ENCODE measurements at regions not wholly inside any gene's neighbourhood (a gene's known extent, or its start where the extent isn't known, plus 50 kb on each side); places are given as distances from the start of the nearest gene placed in this dataset.

DNA sequence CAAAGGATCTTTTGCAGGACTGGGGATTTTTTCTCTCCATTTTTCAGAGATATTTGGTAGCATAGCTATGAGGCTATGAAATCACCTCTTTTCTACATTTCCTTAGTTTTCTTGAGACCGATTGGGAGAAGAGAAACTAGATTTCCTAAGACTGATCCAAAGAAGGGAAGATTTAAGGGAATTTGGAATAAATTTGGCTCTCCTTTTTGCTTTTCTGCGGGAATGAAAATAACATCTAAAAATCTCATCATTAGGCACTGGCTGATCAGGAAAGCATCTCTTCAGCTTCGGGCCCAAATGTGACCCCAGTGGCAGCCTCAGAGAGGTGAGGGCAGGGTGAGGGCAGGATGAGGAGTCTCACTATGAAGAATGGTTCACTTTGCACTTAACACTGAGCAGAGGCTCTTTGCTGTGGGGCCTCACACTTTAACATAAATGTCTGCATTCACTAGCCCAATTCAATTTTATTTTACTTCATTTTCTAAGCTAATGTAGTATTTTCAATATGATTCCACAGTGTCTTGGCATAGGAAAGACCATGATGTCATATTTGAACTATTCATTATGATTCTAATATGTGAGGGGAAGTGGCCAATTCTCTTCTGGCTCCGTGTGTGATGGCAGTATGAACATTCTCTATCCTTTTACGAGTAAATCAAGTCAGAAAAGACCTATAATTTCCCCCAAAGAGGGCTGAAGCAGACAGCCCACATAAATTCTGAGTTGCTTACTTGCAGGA lies 193.2 kb downstream of the MEX3B start:
- no peak for TF ChIP-seq CTCF (IDR thresholded peaks at IDR 0.05; ENCODE audit: insufficient read depth, low read length, poor library complexity, severe bottlenecking)
- no peak for DNase-seq (ENCODE audit: extremely low read depth, insufficient read length)
- no peaks in the 10 kb centered on the region; the same call in 1 of the 2 replicates for H3K27me3 ChIP-seq (replicated peaks; ENCODE audit: control insufficient read depth, insufficient read depth, low read length)
- no peak overlapping the region for H3K4me3 ChIP-seq (replicated peaks; ENCODE audit: low read depth, low read length)
- H3K36me3 ChIP-seq (ENCODE audit: control insufficient read depth, insufficient read depth, low read length), result no peaks in the 10 kb centered on the region

DNA sequence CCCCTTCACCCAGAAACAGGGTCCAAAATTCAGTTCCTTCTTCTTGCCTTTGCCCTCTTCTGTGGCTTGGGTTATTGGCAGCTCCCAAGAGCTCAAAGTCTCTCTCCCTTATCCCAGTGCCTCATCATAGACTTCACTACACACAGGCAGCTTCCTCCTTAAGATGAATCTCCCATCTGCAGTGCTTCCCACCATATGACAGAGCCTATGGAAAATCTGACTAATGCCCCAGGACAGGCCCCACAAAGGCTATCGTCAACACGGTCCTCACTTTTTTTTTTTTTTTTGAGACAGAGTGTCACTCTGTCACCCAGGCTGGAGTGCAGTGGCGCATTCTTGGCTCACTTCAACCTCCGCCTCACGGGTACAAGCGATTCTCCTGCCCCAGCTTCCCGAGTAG lies 194.1 kb downstream of the MEX3B start:
- Histone ChIP-seq H3K27me3 (replicated peaks; ENCODE audit: control insufficient read depth, insufficient read depth, low read length) (no peaks in the 10 kb centered on the region; the same call in 1 of the 2 replicates), H3K4me3 (replicated peaks; ENCODE audit: low read depth, low read length) (no peak overlapping the region), H3K36me3 (ENCODE audit: control insufficient read depth, insufficient read depth, low read length) (no peaks in the 10 kb centered on the region)
- TF ChIP-seq CTCF (IDR thresholded peaks at IDR 0.05; ENCODE audit: insufficient read depth, low read length, poor library complexity, severe bottlenecking), result no peak
- no peak for DNase-seq (ENCODE audit: extremely low read depth, insufficient read length)

- no peaks in the 10 kb centered on the region; the same call in 1 of the 2 replicates for H3K27me3 ChIP-seq (replicated peaks; ENCODE audit: control insufficient read depth, insufficient read depth, low read length)
- no peak for TF ChIP-seq CTCF (IDR thresholded peaks at IDR 0.05; ENCODE audit: insufficient read depth, low read length, poor library complexity, severe bottlenecking)
- H3K36me3 ChIP-seq (ENCODE audit: control insufficient read depth, insufficient read depth, low read length), result no peaks in the 10 kb centered on the region
- no peak overlapping the region for H3K4me3 ChIP-seq (replicated peaks; ENCODE audit: low read depth, low read length)
- DNase-seq (ENCODE audit: extremely low read depth, insufficient read length), result no peak
Measured at GRCh38 chr15:81851325-81851724, 194.5 kb downstream of the MEX3B start.

DNA sequence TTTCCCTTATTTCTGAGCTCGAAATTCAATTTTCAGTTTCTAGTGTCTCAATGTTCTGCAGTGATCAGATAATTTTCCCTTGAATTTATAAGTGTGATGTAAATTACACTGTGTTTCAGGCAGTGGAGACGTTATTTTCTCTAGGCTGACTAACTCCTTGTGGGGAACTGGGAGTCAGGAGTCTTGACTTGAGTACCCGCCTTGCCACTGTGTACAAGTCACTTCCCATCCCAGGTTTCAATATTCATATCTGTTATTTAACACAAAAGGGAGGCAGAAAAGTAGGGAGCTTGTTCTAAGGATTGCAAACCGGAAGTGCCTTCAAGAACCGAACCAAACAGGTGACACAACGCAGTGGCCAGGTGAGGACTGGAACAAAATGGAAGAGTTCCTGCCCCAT lies 196.5 kb downstream of the MEX3B start:
- Histone ChIP-seq H3K36me3 (ENCODE audit: control insufficient read depth, insufficient read depth, low read length) (no peaks in the 10 kb centered on the region), H3K4me3 (replicated peaks; ENCODE audit: low read depth, low read length) (no peak overlapping the region), H3K27me3 (replicated peaks; ENCODE audit: control insufficient read depth, insufficient read depth, low read length) (no peaks in the 10 kb centered on the region)
- no peak for DNase-seq (ENCODE audit: extremely low read depth, insufficient read length)
- TF ChIP-seq CTCF (IDR thresholded peaks at IDR 0.05; ENCODE audit: insufficient read depth, low read length, poor library complexity, severe bottlenecking), result no peak

GRCh38 chr15:81848701-81849100 lies 197.1 kb downstream of the MEX3B start:
- Histone ChIP-seq H3K4me3 (replicated peaks; ENCODE audit: low read depth, low read length) (no peak overlapping the region), H3K36me3 (ENCODE audit: control insufficient read depth, insufficient read depth, low read length) (no peaks in the 10 kb centered on the region), H3K27me3 (replicated peaks; ENCODE audit: control insufficient read depth, insufficient read depth, low read length) (no peaks in the 10 kb centered on the region)
- DNase-seq (ENCODE audit: extremely low read depth, insufficient read length), result no peak
- no peak for TF ChIP-seq CTCF (IDR thresholded peaks at IDR 0.05; ENCODE audit: insufficient read depth, low read length, poor library complexity, severe bottlenecking)

Measured in GM06990 (cell line).